AG04449 (cell line): ENCODE measurements at regions not wholly inside any gene's neighbourhood (a gene's known extent, or its start where the extent isn't known, plus 50 kb on each side); places are given as distances from the start of the nearest gene placed in this dataset.

Experiments used
- CTCF ChIA-PET: fragments of 350-600 bp; formaldehyde crosslinking; extraction: SDS; loops from one replicate; lab custom pipeline; 2021; ENCODE audit warnings: antibody characterized with exemption; lab: Yijun Ruan, JAX
- POLR2A ChIA-PET: fragments of 400-600, 350-600 bp; formaldehyde crosslinking; extraction: SDS; loops from one replicate; lab custom pipeline; 2020; ENCODE audit warnings: antibody characterized with exemption, inconsistent platforms; lab: Yijun Ruan, JAX
- DNase-seq: peaks from one replicate; pipeline ENCODE4 v3.0.0-alpha.2; 2010; ENCODE audit warnings: low read depth, low spot score
- H3K4me3 ChIP-seq: 2 replicates; pipeline ENCODE4 v1.5.1; 2011; ENCODE audit warnings: low read depth, mild to moderate bottlenecking, control low read depth, low read length
- CTCF ChIP-seq: IDR thresholded peaks from one replicate; pipeline ENCODE4 v1.5.1; 2011; ENCODE audit warnings: mild to moderate bottlenecking, moderate library complexity, low read length, control low read depth, inconsistent platforms; ENCODE audit not compliant: insufficient read depth; ENCODE audit errors: missing control alignments

GRCh38 chr2:124967325-124967724 lies 942.2 kb downstream of the CNTNAP5 start:
- no peak for DNase-seq
- CTCF ChIA-PET = no interaction called here
- no peak for TF ChIP-seq CTCF
- POLR2A ChIA-PET = no interaction called here
- H3K4me3 ChIP-seq = no peak overlapping the region

DNA sequence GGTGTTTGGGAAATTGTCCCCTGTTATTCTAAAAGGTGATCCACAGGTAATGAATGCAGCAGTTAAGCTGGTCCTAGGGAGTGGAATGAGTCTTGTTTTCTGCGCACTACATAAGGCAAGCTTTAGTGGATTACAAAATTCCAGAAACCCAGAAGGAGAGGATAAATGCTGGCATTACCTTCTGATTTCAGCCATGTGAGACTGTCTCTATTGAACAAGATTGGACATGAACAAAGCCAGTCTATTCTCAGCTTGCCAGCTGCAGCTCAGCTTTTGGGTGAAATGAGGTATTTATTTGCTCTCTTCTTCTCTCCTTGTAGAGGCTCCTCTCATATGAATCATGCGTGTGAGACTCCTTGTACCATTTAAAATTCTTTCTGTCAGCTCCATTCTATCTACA lies 944.9 kb downstream of the CNTNAP5 start:
- CTCF ChIA-PET = no interaction called here
- no peak for TF ChIP-seq CTCF

GRCh38 chr2:124973396-124973795 lies 948.3 kb downstream of the CNTNAP5 start:
- POLR2A ChIA-PET = no interaction called here
- no peak for DNase-seq
- no peak overlapping the region for H3K4me3 ChIP-seq
- CTCF ChIA-PET = no interaction called here
- no peak for TF ChIP-seq CTCF

More for the DNA sequence above, 944.9 kb downstream of the CNTNAP5 start:
- POLR2A ChIA-PET = no interaction called here
- no peak overlapping the region for H3K4me3 ChIP-seq
- no peak for DNase-seq

GRCh38 chr2:124975224-124975623 lies 950.1 kb downstream of the CNTNAP5 start:
- ChIA-PET POLR2A (no interaction called here), CTCF (no interaction called here)
- TF ChIP-seq CTCF = no peak
- DNase-seq = no peak
- H3K4me3 ChIP-seq = no peak overlapping the region

DNA sequence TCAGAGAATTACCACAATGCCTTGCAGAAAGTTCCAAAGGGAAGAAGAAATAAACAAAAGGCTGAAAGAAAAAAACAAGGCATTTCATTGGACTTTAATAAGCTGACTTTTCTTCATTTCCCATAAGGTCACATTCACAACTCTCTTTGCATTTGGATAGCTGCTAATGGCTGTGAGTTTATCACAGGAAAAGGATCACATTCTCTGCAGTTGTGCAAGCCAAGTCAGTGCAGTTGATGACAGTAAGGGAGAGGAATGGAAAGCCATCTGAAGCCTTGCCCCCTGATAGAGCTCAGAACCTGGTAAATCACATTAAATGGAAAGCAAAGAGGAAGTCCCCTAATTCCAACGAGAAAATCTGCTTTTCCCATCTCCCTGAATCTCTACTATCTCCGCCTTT lies 950.6 kb downstream of the CNTNAP5 start:
- ChIA-PET POLR2A (no interaction called here), CTCF (no interaction called here)
- no peak for TF ChIP-seq CTCF
- no peak for DNase-seq
- H3K4me3 ChIP-seq = no peak overlapping the region

DNA sequence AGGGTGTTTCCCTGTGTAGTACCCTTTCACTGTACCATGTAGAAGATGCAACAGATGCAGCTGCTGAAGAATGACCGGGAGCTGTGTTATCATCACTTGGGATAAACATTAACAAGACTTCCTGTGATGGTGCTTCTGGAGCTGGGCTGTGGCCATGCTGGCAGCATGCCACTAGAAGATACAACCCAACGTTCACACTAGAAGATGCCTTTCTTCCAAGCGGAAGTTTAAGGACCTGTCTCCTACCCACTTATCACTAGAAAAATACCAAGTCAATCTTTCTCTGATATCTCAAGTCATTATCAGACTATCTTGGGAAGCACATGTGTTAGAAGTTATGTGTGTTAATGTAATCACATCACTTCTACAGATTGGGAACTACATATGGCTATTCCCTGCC lies 953.5 kb downstream of the CNTNAP5 start:
- H3K4me3 ChIP-seq = no peak overlapping the region
- DNase-seq = no peak
- TF ChIP-seq CTCF = no peak
- CTCF ChIA-PET = no interaction called here
- POLR2A ChIA-PET = no interaction called here
